KG1 (cell line): ENCODE measurements at regions not wholly inside any gene's neighbourhood (a gene's known extent, or its start where the extent isn't known, plus 50 kb on each side); places are given as distances from the start of the nearest gene placed in this dataset.

ENCODE experiments used
- DNase-seq: peaks from one replicate; lab custom pipeline; 2025; lab: John Stamatoyannopoulos, UW

DNA sequence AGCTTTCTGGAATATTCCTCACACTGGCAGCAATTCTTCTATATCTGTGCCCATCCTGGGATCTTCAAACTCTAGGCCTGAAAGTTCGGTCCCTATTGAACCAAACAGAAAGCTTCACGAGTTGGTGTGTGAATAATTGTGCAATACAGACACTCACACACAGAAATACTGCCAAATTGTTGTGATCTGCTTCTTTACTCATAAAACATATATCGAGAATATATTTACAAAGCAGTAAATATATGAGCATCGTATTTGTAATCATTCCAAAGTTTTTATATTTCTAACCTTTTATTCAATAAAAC, 56.6 kb upstream of the BEX4 start:
- DNase-seq: no peak

DNA sequence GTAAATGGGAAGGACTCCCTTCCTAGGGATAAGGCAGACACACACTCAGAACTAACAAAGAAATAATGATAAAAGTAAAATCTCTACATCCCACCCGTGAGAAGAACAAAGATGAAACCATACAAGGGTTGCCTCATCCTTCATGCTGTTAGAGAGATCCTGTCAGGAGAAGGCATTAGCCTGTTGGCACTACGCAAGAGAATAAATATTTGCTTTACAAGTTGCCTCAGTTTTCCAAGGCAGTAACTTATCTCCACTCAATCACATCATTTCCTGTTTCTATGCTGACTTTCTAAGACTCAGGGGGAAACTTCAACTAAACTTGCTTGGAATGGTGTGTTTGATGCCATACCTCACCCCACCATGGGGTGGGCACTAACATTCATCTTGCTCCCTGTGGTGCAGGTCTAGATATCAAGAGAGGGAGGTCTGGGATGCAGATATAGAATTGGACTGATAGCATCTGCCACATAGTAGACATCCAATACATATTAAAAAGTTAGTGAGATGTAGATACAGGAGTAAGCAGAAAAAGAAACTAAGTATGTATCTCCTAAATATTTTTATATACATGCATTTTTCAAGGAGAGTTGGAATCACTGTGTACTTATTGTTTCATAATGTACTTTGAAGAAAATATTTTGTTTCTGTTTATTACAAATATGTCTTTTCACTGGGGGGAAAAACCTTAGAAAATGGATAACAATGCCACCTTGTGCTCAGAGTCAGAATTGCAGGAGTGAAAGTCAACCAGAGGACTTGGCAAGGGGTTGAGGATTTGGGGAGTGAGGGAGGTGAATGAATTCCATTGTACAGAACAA, 57.2 kb upstream of the BEX4 start:
- DNase-seq: peak; percentile 1

DNA sequence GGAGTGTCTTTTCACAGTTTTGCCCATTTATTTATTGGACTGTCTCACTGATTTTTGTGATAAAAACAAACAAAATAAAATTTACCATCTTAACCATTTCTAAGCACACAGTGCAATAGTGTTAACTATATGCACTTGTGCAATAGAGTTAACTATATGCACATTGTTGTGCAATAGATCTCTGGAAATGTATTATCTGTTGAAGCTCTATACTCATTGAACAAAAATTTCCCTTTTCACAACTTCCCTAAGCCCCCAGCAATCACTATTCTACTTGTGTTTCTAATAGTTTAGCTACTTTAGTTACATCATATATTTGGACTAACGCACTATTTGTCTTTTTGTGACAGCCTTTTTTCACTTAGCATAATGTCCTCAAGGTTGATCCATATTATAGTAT, 59.7 kb upstream of the BEX4 start:
- DNase-seq: no peak

DNA sequence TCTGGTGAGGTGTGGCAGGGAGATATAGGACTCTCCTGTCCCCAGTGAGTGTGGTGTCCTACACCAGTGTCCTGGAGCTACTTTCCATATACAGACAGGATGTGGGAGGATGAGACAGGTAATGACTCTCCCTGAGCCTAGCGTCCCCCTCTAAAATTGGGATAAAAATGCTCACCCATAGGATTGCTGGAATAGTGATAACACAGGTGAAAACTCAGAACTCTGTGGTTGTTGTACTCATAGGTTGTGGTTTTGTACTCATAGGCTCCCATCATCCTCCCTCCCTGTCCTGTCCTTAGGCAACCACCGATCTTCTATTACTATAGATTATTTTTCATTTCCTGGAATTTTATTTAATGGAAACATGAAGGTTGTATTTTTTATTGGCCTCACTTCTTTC, 60.7 kb upstream of the NXF3 start:
- DNase-seq: no peak

DNA sequence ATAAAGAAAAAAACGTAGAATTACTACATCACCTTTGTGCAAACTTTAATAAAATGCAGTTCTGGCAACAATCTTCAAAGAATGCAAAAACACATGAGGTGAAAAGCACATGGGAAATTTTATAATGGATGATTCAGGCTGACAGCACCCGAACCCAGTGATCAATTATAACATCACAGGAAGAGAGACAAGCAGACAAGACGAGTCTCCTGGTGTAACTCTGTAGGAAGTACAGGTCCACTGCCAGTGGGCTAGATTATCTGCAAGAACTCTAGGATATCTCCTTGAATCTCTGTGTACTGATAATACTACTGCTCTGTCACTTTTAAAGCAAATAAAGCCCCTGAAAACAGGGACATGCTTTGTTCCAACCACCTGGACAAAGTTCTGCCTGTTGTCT, 58.9 kb upstream of the NXF3 start:
- no peak for DNase-seq

DNA sequence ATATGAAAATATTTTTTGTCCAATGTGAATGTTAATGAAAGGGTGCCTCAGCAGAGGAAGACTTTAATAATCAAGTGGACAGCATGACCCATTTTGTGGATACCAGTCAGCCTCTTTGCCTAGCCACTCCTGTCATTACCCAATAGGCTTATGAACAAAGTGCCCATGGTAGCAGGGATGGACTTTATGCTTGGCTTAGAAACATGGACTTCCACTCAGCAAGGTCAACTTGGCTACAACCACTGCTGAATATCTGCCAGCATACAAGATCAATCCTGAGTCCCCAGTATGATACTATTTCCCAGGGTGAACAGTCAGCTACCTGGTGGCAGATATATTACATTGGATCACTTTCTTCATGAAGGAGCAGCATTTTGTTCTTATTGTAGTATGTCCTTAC, 56.7 kb upstream of the NXF3 start:
- DNase-seq: no peak

DNA sequence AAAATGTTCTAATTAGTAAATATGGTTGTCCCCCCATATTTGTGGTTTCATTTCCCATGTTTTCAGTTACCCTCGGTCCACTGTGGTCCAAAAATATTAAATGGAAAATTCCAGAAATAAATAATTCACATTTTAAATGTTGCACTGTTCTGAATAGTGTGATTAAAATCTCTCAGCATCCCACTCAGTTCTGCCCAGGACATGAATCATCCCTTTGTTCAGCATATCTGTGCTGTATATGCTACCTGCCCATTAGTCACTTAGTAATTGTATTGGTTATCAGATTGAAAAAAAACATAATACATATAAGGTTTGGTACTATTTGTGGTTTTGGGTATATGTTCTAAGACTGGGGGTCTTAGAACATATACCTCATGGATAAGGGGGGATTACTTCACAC, 55.1 kb upstream of the NXF3 start:
- DNase-seq: no peak
